NCI-H2081 (cell line): ENCODE measurements at regions not wholly inside any gene's neighbourhood (a gene's known extent, or its start where the extent isn't known, plus 50 kb on each side); places are given as distances from the start of the nearest gene placed in this dataset.

Source experiments
- DNase-seq, 2 experiments: peaks; one replicate each; lab custom pipeline; 2025; lab: John Stamatoyannopoulos, UW

DNA sequence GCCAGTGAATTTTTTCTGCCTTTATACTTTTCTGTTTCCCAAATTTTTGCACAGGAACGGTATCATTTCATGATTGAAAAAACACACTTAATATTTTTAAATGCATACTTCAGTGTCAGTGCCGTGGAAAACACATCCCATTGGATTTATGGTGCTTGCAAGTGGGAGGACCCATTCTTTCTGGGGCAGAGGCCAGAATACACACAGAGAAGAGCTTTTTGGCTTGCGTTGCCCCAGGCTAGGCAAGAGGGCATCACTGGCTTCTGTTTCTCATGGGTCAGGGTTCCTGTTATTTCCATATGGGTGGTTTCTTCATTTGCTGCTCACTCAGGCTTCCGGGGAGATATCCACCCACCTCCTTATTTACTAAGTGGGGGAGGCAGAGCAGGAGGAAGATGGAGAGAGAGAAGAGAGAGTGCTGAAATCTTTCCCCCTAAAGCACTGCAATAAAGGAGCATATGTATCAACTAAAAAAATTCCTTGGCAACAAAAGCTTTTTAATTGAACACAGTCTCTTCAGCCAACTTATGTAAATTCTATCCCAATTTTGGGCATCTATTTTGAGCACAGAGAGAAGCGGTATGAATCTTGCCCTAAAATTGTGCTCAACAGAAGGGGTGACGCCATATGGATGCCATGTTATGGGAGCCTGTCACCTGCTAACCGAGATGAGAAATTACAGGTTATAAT lies 66.0 kb upstream of the KIRREL3 start:
- peak in 1 of 2 experiments; percentile 42 for DNase-seq

DNA sequence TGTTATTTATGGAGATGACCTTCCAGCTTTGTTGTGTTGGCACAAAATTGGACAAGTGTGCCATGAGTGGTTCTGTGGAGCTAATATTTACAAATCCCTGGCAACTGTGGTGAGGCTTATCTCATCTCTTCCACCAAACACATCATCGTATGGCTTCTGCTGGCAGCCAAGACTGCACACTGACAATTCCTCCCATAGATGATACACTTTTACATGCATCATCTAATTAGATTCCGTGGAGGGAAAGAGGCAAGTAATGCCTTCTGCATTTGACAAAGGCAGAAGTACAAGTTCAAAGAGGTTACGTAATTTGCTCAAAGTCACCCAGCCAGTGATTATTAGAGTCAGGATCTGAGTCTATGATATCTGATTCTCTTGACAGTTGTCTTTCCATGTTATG lies 62.7 kb upstream of the KIRREL3 start:
- no peak for DNase-seq

DNA sequence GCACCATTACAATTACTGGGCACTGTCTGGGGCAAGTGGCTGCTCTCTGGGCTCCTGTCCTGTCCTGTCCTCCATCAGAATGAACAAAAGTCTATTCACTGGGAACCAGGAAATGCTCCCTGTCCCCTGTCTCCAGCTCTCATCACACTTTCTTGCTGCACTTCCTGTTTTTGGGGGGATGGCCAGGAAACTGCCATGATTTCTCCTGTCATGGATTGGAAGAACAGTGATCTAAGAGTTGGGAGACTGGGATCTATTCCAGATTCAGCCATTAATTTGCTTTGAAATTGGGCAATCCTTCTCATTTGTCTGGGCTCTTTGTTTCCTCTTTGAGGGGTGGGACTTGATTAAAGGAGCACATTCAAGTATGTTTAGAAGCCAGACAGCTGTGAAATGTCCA lies 61.4 kb upstream of the KIRREL3 start:
- DNase-seq, result peak in 1 of 2 experiments; percentile 25

DNA sequence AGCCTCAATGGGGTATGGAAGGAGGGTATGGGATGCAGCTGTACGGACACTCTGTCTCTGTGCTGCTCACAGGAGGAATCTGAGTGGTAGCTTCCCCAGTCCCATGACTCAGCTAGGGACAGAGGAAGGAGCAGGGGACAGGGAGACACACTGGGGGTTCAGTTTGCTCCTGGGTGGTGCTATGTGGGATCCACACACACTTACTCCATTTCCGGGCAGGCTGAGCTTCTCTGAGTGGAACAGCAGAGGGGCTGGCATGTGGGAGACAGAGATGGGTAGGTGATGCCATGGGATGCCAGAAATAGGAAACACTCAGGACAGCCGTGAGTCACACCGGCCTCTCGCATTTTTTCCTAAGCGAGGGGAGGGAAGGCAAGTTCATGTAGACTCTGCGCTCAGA lies 59.2 kb upstream of the KIRREL3 start:
- no peak for DNase-seq

DNA sequence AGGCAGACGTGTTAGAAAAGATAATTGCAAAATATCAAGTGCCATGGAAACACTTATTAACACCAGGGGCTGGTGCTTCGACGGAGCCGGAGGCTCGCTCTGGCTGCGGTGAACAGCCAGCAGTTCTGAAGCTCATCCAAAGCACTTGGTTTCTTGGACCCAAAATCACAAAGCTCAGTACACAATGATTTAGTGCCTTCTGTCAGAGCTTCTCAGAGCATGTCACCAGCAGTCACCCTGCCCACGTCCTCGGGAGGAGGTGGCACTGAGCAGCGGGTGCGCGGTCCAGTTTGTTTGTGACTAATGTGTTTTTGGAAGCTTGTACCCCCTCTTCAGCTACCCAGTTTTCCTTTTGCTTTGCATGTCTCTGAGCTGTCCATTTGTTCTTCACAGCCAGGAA lies 58.7 kb upstream of the KIRREL3 start:
- DNase-seq, result no peak

DNA sequence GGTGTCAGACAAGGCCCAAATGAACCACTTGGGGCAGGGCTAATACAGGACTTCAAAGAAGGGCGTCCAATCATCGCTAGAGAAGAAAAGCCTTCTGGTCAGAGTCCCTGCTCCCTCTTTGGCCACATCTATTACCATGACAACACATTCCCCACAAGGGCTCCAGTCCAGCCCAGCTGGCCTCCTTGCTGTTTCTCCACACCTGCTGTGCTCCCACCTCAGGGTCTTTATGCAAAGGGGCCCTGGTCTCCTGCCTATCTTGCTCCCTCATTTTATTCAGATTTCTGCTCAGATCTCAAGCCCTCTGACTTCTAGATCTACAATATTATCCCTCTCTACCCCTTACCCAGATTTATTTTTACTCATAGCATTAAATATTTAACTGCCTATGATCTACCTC lies 58.0 kb upstream of the KIRREL3 start:
- no peak for DNase-seq

DNA sequence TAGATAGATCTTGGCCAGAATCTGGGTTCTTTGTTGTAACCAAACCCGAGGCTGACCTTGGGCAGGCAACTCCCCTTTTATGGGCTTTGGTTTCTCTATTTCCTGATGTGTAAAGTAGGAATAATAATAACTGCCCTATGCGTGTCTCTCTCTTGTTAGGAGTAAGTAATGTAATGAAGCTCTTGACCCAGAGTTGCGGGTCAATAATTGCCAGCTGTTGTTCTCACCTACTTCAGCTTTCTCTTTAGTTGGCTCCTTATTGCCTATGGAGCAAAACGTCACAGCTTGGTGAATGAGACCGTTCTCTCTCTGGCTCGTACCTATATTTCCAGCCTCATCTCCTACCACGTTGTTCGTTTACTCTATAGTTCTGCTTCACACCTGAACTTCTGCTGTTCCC lies 56.6 kb upstream of the KIRREL3 start:
- DNase-seq, result no peak

DNA sequence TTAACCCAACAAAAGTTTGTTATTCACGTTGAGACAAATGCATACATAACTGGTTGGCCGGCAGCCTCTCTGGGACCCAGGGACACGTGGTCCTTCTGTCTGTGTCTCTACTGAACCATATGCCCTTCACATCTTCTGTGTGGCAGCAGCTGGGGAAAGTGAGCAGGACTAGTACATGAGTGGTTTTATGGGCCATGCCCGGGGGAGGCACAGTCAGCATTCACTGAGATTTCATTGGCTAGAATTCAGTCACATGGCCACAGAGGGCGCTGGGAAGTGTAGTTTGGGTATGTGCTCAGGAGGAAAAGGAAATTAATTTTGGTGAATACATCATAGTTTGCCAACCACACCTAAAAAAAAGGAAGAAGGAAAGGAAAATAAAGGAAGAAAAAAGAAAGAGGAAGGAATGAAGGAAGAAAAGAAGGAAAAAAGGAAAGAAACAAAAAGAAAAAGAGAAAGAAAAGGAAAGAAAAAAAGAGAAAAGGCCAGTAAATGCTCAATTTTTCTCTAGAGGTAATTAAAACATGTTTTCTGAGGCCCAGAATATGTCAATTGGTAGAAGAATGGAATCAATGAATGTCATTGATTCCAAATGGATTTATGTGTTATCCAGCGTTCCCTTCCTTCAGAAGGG lies 55.9 kb upstream of the KIRREL3 start:
- DNase-seq, result no peak

DNA sequence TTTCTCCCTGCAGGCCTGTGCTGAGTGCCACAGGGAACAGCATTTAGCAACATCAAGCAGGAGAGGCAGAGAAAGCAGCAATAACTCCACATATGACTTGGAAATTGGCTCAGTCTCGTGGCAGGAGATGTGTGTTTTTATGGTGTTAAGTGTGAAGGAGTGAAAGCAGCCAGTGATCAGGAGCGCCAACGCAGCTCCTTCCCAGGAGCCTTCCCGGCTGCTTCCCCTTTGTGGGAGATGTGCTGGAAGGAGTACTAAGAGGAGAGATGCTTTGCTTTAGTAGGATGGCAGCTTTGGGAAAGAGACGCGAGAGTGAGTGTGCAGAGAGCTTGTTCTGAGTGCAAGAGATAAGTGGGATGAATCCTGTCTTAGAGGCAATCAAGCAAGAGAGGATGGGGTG lies 54.7 kb upstream of the KIRREL3 start:
- DNase-seq, result no peak

DNA sequence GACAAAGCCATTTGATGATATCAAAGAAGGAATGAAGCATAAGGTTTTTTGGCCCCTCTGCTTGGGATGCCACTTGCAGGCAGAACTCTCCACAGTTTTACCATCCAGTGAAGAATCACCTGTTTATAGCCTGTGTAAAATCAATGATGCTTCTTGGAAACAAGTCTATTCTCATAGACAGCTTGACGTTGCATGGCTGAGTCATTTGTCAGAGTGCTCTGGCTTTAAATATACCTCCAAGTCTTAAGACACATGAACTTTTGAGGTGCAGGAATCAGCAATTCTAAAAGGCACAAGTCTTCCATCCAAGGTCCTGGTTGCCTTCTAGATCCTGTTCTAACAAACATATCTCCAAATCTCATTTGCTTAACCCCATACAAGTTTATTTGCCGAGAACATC lies 53.6 kb upstream of the KIRREL3 start:
- DNase-seq, result no peak

DNA sequence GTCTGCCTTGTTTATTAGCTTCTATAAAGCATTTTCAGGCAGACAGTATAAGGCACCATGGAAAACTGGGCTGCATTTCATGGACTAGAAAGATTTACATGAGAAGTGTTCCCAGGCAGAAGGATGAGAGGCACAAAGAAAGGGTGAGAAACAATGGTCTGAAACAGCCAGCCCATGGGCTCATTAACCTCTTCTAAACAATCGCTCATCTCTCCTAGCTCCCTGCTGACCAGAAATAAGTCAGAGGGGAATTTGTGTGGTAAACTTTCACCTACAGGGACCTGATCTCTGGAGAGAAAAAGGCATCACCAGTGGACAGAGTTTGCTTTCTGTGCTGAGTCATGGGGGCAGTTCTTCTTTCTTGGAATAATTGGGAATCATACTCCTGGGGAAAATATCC lies 51.8 kb upstream of the KIRREL3 start:
- no peak for DNase-seq
